IMR-90 (cell line): ENCODE measurements at regions not wholly inside any gene's neighbourhood (a gene's known extent, or its start where the extent isn't known, plus 50 kb on each side); places are given as distances from the start of the nearest gene placed in this dataset.

ENCODE experiments used
- MAFK ChIP-seq: IDR thresholded peaks from 2 replicates; pipeline ENCODE4 v1.6.1; 2012; ENCODE audit warnings: low read depth, low read length, improper control_type of control experiment
- POLR2A ChIP-seq: IDR thresholded peaks from 2 replicates; pipeline ENCODE4 v1.6.1; 2012; ENCODE audit warnings: mild to moderate bottlenecking, low read depth, low read length
- TF ChIP-seq, protein P1 (sequence below): conservative IDR thresholded peaks from 2 replicates; pipeline ENCODE4 v1.5.1; 2012; ENCODE audit warnings: mild to moderate bottlenecking, low read depth, low read length, improper control_type of control experiment
- TF ChIP-seq, protein P2 (sequence below): fragments of 150-350 bp; IDR thresholded peaks from 2 replicates; pipeline ENCODE4 v1.6.1; 2016; ENCODE audit warnings: low read depth, mild to moderate bottlenecking, low read length, moderate library complexity, borderline replicate concordance
- TF ChIP-seq, protein P3 (sequence below): fragments of 150-350 bp; IDR thresholded peaks from 2 replicates; pipeline ENCODE4 v1.6.1; 2017; ENCODE audit warnings: mild to moderate bottlenecking, antibody characterized with exemption, low read length, low read depth

DNA sequence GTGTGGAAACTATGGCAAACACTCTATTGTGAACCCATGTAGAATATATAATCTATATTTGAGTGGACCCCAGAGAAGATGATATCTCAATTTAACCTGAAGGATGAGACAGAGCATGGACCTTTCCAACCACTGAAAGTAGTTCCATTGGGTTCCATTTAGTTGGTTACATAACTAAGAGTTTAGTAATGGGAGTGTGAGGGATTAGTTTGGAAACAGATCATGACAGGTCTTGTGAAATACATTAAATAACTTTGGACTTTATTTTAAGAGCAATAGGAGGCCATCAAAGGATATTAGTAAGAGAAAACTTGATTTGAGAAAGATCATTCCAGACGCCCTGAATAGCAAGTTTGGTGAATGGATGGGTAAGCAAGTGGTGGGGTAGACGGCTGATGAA is 487.2 kb upstream of the ROBO2 start:
- TF ChIP-seq, protein P1, sequence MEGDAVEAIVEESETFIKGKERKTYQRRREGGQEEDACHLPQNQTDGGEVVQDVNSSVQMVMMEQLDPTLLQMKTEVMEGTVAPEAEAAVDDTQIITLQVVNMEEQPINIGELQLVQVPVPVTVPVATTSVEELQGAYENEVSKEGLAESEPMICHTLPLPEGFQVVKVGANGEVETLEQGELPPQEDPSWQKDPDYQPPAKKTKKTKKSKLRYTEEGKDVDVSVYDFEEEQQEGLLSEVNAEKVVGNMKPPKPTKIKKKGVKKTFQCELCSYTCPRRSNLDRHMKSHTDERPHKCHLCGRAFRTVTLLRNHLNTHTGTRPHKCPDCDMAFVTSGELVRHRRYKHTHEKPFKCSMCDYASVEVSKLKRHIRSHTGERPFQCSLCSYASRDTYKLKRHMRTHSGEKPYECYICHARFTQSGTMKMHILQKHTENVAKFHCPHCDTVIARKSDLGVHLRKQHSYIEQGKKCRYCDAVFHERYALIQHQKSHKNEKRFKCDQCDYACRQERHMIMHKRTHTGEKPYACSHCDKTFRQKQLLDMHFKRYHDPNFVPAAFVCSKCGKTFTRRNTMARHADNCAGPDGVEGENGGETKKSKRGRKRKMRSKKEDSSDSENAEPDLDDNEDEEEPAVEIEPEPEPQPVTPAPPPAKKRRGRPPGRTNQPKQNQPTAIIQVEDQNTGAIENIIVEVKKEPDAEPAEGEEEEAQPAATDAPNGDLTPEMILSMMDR: no peak
- TF ChIP-seq POLR2A (no peak), MAFK (no peak)
- TF ChIP-seq, protein P2, sequence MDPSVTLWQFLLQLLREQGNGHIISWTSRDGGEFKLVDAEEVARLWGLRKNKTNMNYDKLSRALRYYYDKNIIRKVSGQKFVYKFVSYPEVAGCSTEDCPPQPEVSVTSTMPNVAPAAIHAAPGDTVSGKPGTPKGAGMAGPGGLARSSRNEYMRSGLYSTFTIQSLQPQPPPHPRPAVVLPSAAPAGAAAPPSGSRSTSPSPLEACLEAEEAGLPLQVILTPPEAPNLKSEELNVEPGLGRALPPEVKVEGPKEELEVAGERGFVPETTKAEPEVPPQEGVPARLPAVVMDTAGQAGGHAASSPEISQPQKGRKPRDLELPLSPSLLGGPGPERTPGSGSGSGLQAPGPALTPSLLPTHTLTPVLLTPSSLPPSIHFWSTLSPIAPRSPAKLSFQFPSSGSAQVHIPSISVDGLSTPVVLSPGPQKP: no peak
- TF ChIP-seq, protein P3, sequence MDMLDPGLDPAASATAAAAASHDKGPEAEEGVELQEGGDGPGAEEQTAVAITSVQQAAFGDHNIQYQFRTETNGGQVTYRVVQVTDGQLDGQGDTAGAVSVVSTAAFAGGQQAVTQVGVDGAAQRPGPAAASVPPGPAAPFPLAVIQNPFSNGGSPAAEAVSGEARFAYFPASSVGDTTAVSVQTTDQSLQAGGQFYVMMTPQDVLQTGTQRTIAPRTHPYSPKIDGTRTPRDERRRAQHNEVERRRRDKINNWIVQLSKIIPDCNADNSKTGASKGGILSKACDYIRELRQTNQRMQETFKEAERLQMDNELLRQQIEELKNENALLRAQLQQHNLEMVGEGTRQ: no peak
